ENCODE measurements at regions not wholly inside any gene's neighbourhood (a gene's known extent, or its start where the extent isn't known, plus 50 kb on each side); places are given as distances from the start of the nearest gene placed in this dataset.

DNA sequence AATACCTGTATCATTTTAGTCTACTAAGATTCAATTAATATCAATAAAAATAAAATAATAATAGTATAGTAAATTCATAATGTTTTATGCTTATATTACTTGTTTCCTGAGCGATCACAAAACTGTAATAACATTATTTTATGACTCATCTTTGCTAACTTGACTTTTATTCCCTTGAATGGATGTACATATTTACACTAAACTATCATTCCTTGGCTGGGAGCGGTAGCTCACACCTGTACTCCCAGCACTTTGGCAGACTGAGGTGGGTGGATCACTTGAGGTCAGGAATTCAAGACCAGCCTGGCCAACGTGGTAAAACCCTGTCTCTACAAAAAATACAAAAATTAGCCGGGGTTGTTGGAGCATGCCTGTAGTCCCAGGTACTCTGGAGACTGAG lies 104.0 kb upstream of the SLC34A2 start:
- no peak for TF ChIP-seq YY1 (IDR thresholded peaks at IDR 0.05; ENCODE audit: insufficient read depth, insufficient read length)
- no peak for TF ChIP-seq ZNF274 (IDR thresholded peaks at IDR 0.05; ENCODE audit: low read depth, low read length)
